HG02981 (cell line): ENCODE measurements at regions not wholly inside any gene's neighbourhood (a gene's known extent, or its start where the extent isn't known, plus 50 kb on each side); places are given as distances from the start of the nearest gene placed in this dataset.

Source experiments
- ATAC-seq: cut with Tn5 transposase; IDR thresholded peaks from one replicate; pipeline ENCODE4 v1.9.1; 2021; ENCODE audit warnings: mild to moderate bottlenecking, moderate library complexity; ENCODE audit not compliant: unreplicated experiment

GRCh38 chr2:220081171-220081570 is 453.7 kb downstream of the SLC4A3 start:
- no peak for ATAC-seq

- ATAC-seq, result no peak
Measured at GRCh38 chr2:220090050-220090449, 462.6 kb downstream of the SLC4A3 start.

DNA sequence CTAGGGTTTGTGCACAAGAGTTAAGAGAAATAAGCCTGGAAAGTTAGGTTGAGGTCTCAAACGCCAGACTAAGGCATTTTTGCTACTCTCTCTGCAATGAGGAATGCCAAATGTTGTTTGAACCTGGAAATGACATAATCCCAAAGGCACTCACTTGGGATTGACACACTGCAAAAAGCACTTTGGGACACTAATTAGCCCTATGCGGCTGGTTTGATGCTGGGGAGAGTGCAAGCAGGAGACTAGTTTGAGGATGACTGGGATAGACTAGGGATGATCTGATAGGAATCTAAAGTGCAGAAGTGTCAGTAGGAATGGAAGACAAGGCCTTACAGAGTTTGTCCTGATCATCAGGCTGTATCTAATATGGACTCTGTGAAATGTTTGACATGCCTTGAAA is 469.0 kb downstream of the SLC4A3 start:
- ATAC-seq, result no peak

GRCh38 chr2:220101980-220102379 is 474.6 kb downstream of the SLC4A3 start:
- ATAC-seq, result no peak

GRCh38 chr2:220103596-220103995 is 476.2 kb downstream of the SLC4A3 start:
- no peak for ATAC-seq

- no peak for ATAC-seq
Measured at GRCh38 chr2:220104871-220105351, 477.5 kb downstream of the SLC4A3 start.

- no peak for ATAC-seq
Measured at GRCh38 chr2:220106065-220106464, 478.6 kb downstream of the SLC4A3 start.

DNA sequence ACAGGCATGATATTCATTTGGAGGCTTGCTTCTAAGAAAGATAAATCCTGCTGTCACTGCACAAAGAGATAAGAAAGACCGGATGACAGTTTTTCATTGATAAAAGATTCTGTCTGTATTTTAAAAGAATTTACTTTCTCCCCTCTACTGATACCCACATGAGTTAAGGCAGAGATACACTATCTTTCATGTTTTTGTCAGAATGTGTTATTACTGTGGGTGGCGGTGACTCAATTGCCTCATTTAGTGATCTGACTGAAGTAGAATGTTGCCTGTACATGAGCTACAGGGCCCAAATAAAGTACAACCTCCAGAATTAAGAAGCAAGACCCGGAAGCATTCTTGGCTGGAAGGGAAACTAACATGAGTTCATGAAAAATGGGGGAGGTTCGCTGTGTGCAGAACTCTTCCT is 480.0 kb downstream of the SLC4A3 start:
- ATAC-seq, result no peak

DNA sequence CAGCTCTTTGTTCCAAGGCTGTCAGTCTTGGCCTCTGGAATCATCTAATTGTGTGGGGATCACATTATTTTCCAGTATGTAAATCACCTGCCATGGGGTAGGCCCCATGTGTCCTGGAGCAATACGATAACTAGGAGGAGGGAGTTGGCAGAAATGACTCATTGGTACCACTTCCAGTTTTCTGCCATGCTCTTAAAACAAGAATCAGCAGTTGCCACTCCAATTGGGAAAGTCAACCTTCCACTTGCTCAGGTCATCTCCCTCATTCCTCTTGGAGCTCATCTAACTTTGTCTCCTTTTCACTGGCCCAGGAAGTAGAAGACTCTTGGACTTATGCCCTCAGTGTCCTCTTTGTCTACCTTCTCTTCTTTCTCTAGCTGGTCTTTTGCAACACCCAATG is 487.0 kb downstream of the SLC4A3 start:
- no peak for ATAC-seq

DNA sequence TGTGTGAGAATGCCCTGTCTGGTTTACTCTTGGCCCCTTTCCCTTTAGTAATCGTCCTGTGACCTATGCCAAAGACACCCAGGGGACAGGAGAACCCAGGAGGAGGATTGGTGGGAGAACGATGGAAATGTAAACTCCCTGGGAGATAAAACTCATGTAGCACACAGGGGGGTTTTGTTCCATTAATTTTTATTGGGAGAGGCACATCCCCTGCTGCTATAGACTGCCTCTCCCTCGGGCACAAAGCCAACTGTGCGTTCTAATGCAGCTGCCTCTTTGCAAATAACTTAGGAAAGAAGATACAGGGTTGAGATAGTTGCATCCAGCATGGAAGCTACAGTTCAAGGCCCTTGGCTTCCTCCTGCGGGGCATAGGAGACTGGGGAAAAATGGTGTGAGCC is 489.6 kb downstream of the SLC4A3 start:
- no peak for ATAC-seq

DNA sequence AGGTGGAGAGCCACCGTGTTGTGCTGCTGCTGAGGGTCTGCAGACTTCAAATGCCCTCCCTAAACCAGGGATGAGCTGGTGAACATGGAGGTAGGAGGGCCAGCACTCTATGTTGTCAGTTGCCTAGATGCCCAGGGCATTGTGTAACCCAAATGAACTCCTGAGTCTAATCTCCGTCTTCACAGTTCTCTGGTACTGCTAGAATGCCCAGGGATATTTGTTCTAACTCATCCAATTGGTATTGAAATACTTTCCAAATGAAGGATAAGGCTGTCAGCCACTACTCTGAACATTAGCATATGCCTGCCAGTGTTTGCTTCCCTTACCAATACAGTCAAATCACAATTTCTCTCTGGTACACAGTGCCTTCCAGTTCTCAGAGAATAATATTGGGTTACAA is 492.6 kb downstream of the SLC4A3 start:
- ATAC-seq, result no peak

DNA sequence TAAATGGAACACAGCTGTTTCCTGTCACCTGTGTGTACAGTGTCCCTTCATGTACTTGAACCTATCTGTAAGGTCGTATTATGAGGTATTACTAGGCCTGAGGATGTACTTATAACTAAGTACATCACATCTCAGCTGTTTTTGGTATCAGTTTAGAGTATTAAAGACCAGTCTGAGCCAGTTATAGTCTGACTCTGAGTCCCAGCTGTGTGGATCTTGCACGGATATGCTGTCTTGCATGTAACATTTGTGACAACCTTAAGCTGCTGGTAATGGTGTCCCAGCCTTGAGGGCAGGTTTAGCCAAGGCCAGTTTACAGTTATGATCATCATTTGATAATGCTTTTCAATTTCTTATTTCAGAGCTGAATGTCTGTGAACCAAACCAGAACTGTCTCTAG is 496.3 kb downstream of the SLC4A3 start:
- no peak for ATAC-seq

DNA sequence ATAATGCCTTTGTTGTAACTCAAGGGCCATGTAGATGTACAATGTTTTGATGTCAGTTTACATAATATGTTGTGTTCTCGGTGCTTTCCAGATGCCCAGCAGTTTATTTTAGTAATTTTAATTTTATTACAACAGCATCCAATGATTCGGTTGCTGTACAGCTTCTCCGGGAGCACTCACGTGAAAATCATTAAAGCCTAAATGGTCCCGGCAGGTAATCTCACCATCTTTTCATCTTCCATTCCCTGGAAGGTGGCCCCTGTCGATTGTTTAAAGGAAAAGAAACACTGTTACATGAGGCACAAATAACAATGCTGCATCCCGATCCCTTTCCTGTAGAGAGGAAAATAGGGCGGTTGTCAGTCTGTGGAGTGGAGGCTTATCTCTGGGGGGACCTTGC is 498.1 kb downstream of the SLC4A3 start:
- ATAC-seq, result no peak

DNA sequence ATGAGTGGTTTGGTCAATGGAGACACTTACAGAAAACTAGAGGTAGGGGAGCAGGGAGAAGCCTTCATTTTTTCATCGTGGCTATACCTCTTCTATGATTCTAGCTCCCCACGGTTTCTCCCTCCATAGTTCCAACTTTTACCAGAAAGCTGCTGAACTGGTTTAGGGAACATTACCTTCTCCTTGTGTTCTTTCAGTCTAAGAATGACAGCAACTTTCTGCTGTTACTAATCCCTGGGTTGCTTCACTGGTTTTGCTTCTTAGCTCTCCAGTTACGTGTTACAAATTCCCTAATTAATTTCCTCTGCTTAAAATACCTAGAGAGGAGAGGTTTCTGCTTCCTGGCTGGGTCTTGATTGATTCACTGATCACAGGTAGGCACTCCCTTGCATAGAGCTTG is 499.9 kb downstream of the SLC4A3 start:
- no peak for ATAC-seq

DNA sequence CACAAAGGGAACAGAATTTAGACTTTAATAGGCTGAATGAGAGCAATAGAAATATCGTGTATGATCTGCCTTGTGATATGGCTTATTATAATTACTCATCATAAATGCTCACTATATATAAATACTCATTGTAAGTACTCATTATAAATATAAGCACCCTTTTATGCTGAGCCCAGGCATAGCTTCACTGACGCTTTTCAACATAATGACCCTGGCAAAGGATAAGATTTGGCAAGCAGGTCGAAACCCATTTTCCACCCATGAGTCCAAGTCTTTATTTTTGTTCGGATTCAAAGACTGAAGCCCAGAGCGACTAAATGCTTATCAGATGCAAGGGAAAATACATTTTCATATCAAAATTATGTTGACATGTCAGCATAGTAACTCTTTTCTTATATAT is 500.4 kb downstream of the SLC4A3 start:
- no peak for ATAC-seq

DNA sequence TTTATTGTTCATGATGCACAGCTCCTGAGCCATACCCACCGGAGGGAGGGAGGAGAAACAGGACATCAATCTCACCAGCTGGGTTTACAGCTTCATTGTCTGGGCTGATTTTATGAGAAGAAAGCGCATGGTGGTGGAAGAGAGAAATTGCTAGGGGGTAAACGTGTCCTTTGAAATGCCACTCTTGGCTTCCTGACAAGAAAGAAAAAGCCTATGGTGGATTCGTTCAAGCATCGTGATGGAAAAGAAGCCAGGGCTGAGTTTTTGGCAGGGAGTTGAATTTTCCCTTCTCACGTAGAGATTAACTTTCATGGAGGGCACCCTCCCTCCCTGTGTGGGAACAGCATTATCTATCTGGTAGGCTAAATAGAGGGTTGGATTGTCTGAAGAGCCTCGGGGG is 502.0 kb downstream of the SLC4A3 start:
- no peak for ATAC-seq

GRCh38 chr2:220134756-220135534 is 507.5 kb downstream of the SLC4A3 start:
- no peak for ATAC-seq

DNA sequence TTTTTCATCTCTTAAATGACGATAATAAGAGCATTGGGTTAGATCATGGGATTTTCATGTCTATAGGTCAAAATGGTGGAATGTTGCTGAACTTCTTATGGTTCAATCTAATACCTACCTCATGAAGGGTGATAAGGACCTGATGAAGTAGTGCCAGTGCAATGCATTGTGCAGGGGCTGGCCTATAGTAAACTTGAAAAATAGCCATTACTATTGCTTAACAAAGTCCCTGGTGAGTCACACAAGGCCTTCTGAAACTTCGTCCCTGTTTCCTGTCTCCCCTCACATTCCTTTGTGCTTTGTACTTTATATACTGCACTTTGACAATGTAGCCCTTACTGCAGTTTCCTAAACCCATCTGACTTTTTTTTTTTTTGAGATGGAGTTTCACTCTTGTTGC is 515.9 kb downstream of the SLC4A3 start:
- ATAC-seq, result no peak

GRCh38 chr2:220144411-220144810 is 517.0 kb downstream of the SLC4A3 start:
- ATAC-seq, result no peak

DNA sequence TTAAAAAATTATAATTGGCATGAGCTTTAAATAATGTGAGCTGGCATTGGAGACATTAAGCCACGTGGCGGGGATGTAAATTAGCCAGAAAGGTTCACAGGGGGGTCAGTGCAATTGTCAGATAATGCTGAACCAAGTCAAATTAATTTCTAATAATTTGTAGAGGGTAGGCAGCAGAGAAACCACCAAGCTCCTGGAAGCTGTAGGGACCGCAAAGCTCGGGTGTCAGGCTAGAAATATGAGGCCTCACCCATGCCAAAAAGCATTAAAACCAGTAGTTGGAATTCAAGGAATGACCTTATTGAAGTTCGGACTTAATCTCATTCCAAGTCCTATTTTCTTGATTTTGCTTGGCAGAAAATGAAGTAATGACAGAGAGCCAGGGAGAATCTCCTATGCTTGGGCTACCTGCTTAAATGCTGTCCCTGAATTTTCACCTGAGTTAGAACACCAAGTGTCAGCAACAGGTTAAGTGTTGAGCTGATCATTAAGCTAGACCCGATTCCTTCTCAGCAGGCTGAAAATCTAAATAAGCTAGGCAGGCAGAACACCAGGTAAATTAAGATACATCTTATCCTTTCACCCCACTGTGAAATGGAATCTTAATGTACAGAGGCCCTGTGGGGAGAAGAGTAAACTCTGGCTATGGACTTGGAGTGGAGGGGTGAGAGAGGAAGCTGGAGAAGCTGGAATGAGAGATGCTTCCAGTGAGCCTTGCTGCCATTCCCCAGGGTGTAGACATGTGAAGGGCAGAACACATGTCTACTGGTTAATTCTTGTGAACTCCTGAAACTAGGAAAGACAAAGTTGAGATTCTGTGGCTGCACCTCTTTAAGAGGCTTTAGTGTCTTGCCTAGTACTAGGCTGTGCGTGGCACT is 520.0 kb downstream of the SLC4A3 start:
- ATAC-seq, result no peak

GRCh38 chr2:220148471-220149248 is 521.2 kb downstream of the SLC4A3 start:
- no peak for ATAC-seq
